ENCODE measurements at regions not wholly inside any gene's neighbourhood (a gene's known extent, or its start where the extent isn't known, plus 50 kb on each side); places are given as distances from the start of the nearest gene placed in this dataset.

- Histone ChIP-seq H3K4me1 (ENCODE audit: control insufficient read depth in 4 of 4, insufficient read depth in 4 of 4, low read length in 3 of 4) (no peaks in the 10 kb centered on the region), H3K9me3 (ENCODE audit: control insufficient read depth in 4 of 4, low read length in 3 of 4) (no peaks in the 10 kb centered on the region), H3K27me3 (ENCODE audit: control insufficient read depth in 4 of 4, insufficient read depth in 4 of 4, low read length in 3 of 4) (peaks cover 0 to 3% (median 0%) of the 10 kb centered on the region in 4 donors), H3K36me3 (ENCODE audit: control insufficient read depth in 4 of 4, insufficient read depth in 3 of 4, low read depth in 1 of 4, low read length in 3 of 4) (no peaks in the 10 kb centered on the region), H3K9ac (ENCODE audit: low read depth in 1 of 2, low read length in 2 of 2) (no peak overlapping the region), H3K4me3 (ENCODE audit: low read depth in 1 of 3, low read length in 3 of 3) (no peak overlapping the region), H3K27ac (ENCODE audit: low read depth in 1 of 2, low read length in 2 of 2) (no peak overlapping the region)
- 55% methylated on average over 8 of the region's 8 CpGs for WGBS
- TF ChIP-seq JUND (IDR thresholded peaks at IDR 0.05) = no peak
- DNase-seq (ENCODE audit: low spot score) = no peak
Observed at GRCh38 chr2:181374781-181375675, 82.2 kb upstream of the ITGA4 start.

GRCh38 chr2:181376442-181376841 lies 80.7 kb upstream of the ITGA4 start:
- Histone ChIP-seq H3K27ac (ENCODE audit: low read depth in 1 of 2, low read length in 2 of 2) (no peak overlapping the region), H3K27me3 (ENCODE audit: control insufficient read depth in 4 of 4, insufficient read depth in 4 of 4, low read length in 3 of 4) (peaks cover 0 to 3% (median 0%) of the 10 kb centered on the region in 4 donors), H3K4me3 (ENCODE audit: low read depth in 1 of 3, low read length in 3 of 3) (no peak overlapping the region), H3K4me1 (ENCODE audit: control insufficient read depth in 4 of 4, insufficient read depth in 4 of 4, low read length in 3 of 4) (no peaks in the 10 kb centered on the region), H3K9ac (ENCODE audit: low read depth in 1 of 2, low read length in 2 of 2) (no peak overlapping the region), H3K36me3 (ENCODE audit: control insufficient read depth in 4 of 4, insufficient read depth in 3 of 4, low read depth in 1 of 4, low read length in 3 of 4) (no peaks in the 10 kb centered on the region), H3K9me3 (ENCODE audit: control insufficient read depth in 4 of 4, low read length in 3 of 4) (no peaks in the 10 kb centered on the region)
- no peak for TF ChIP-seq HNF4G (IDR thresholded peaks at IDR 0.05)
- TF ChIP-seq YY1 (IDR thresholded peaks at IDR 0.05) = no peak
- no peak for TF ChIP-seq RAD21 (IDR thresholded peaks at IDR 0.05)
- TF ChIP-seq NR2F2 (IDR thresholded peaks at IDR 0.05) = no peak
- no peak for TF ChIP-seq FOXA2 (IDR thresholded peaks at IDR 0.05)
- TF ChIP-seq RXRA (IDR thresholded peaks at IDR 0.05) = no peak
- TF ChIP-seq, protein P1, sequence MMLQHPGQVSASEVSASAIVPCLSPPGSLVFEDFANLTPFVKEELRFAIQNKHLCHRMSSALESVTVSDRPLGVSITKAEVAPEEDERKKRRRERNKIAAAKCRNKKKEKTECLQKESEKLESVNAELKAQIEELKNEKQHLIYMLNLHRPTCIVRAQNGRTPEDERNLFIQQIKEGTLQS (IDR thresholded peaks at IDR 0.05) = no peak
- no peak for TF ChIP-seq EGR1 (IDR thresholded peaks at IDR 0.05; ENCODE audit: low read depth in 2 of 2)
- no peak for TF ChIP-seq TAF1 (conservative IDR thresholded peaks at IDR 0.05)
- TF ChIP-seq MAX (IDR thresholded peaks at IDR 0.05) = no peak
- no peak for TF ChIP-seq SP1 (IDR thresholded peaks at IDR 0.05)
- TF ChIP-seq, protein P2, sequence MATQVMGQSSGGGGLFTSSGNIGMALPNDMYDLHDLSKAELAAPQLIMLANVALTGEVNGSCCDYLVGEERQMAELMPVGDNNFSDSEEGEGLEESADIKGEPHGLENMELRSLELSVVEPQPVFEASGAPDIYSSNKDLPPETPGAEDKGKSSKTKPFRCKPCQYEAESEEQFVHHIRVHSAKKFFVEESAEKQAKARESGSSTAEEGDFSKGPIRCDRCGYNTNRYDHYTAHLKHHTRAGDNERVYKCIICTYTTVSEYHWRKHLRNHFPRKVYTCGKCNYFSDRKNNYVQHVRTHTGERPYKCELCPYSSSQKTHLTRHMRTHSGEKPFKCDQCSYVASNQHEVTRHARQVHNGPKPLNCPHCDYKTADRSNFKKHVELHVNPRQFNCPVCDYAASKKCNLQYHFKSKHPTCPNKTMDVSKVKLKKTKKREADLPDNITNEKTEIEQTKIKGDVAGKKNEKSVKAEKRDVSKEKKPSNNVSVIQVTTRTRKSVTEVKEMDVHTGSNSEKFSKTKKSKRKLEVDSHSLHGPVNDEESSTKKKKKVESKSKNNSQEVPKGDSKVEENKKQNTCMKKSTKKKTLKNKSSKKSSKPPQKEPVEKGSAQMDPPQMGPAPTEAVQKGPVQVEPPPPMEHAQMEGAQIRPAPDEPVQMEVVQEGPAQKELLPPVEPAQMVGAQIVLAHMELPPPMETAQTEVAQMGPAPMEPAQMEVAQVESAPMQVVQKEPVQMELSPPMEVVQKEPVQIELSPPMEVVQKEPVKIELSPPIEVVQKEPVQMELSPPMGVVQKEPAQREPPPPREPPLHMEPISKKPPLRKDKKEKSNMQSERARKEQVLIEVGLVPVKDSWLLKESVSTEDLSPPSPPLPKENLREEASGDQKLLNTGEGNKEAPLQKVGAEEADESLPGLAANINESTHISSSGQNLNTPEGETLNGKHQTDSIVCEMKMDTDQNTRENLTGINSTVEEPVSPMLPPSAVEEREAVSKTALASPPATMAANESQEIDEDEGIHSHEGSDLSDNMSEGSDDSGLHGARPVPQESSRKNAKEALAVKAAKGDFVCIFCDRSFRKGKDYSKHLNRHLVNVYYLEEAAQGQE (IDR thresholded peaks at IDR 0.05) = no peak
- WGBS = 78% methylated on average over 6 of the region's 6 CpGs
- DNase-seq (ENCODE audit: low spot score) = no peak

GRCh38 chr2:181376999-181377398 lies 80.2 kb upstream of the ITGA4 start:
- H3K9me3 ChIP-seq (ENCODE audit: control insufficient read depth in 4 of 4, low read length in 3 of 4) = no peaks in the 10 kb centered on the region
- H3K36me3 ChIP-seq (ENCODE audit: control insufficient read depth in 4 of 4, insufficient read depth in 3 of 4, low read depth in 1 of 4, low read length in 3 of 4) = no peaks in the 10 kb centered on the region
- no peaks in the 10 kb centered on the region for H3K4me1 ChIP-seq (ENCODE audit: control insufficient read depth in 4 of 4, insufficient read depth in 4 of 4, low read length in 3 of 4)
- WGBS = 66% methylated on average over 1 of the region's 1 CpG
- no peak overlapping the region for H3K4me3 ChIP-seq (ENCODE audit: low read depth in 1 of 3, low read length in 3 of 3)
- no peak for DNase-seq (ENCODE audit: low spot score)
- no peak overlapping the region for H3K9ac ChIP-seq (ENCODE audit: low read depth in 1 of 2, low read length in 2 of 2)
- peaks cover 0 to 3% (median 0%) of the 10 kb centered on the region in 4 donors for H3K27me3 ChIP-seq (ENCODE audit: control insufficient read depth in 4 of 4, insufficient read depth in 4 of 4, low read length in 3 of 4)
- TF ChIP-seq TAF1 (conservative IDR thresholded peaks at IDR 0.05) (no peak), HNF4A (conservative IDR thresholded peaks at IDR 0.05) (no peak)
- H3K27ac ChIP-seq (ENCODE audit: low read depth in 1 of 2, low read length in 2 of 2) = no peak overlapping the region
